Right lobe of liver (tissue), 6 donors: ENCODE measurements at regions not wholly inside any gene's neighbourhood (a gene's known extent, or its start where the extent isn't known, plus 50 kb on each side); places are given as distances from the start of the nearest gene placed in this dataset.
A peak's percentile ranks its signal among the peaks of the same experiment; 100 is the strongest.

Experiments used
- ATAC-seq, 4 donors: fragments of 200-7000 bp; cut with Tn5 transposase; one replicate each; pipeline ENCODE4 v1.9.1; 2020; ENCODE audit warnings: mild to moderate bottlenecking in 4 of 4, moderate library complexity in 4 of 4
- DNase-seq, 3 donors: peaks; one replicate each; pipeline ENCODE4 v3.0.0-alpha.2; 2020
- H3K27ac ChIP-seq, 3 donors: fragments of 200-600 bp; one replicate each; pipeline ENCODE4 v1.8.0; 2022
- H3K27me3 ChIP-seq, 2 donors: fragments of 200-600 bp; one replicate each; pipeline ENCODE4 v1.8.0; 2022
- H3K36me3 ChIP-seq, 4 donors: fragments of 200-600 bp; sonication (generic) in 1 of 4; one replicate each; pipeline versions ENCODE4 v1.5.1 to v1.8.0; 2017 to 2022; ENCODE audit warnings: control low read depth in 1 of 4
- H3K4me1 ChIP-seq, 4 donors: fragments of 200-600 bp; sonication (generic) in 1 of 4; one replicate each; pipeline versions ENCODE4 v1.5.1 to v1.8.0; 2017 to 2022; ENCODE audit warnings: control low read depth in 1 of 4
- H3K4me3 ChIP-seq, 3 donors: fragments of 200-600 bp; one replicate each; pipeline ENCODE4 v1.8.0; 2022
- H3K9me3 ChIP-seq, 4 donors: fragments of 200-600 bp; sonication (generic) in 1 of 4; one replicate each; pipeline versions ENCODE4 v1.5.1 to v1.8.0; 2017 to 2022; ENCODE audit warnings: control low read depth in 1 of 4
- CTCF ChIP-seq, 4 donors: fragments of 200-600 bp in 3 of 4; fragments of 450-650 bp in 1 of 4; IDR thresholded peaks; one replicate each; pipeline versions ENCODE4 v1.5.1 to v1.8.0; 2016 to 2022; ENCODE audit warnings: antibody characterized with exemption in 4 of 4, mild to moderate bottlenecking in 2 of 4
- POLR2A ChIP-seq: fragments of 450-650 bp; IDR thresholded peaks from one replicate; pipeline ENCODE4 v1.6.1; 2017; ENCODE audit warnings: antibody characterized with exemption, mild to moderate bottlenecking
- WGBS: methylation state at CpG from one replicate; pipeline ENCODE4 v1.1.6; 2018; ENCODE audit warnings: low coverage, low lambda C conversion rate; ENCODE audit not compliant: insufficient coverage; ENCODE audit errors: missing lambda C conversion rate; 5-methylcytosine and 5-hydroxymethylcytosine counted together
- intact Hi-C, 2 donors: fragments of 100-400 bp; cut with DNase I; formaldehyde crosslinking; loops; one replicate each; pipeline versions ENCODE4 v1.11.2 to v1.14.1; 2022
- donor health status: DM: no; HTN: yes; CAD: no.
- donor health status: DM: no; HTN: no; CAD: no.
- donor health status: DM: no; HTN: no; CAD: no.
- donor health status: DM: no; HTN: yes; CAD: no.
- donor health status: DM: no; HTN: yes; CAD: no.

GRCh38 chr4:156556336-156556735, 415.3 kb downstream of the PDGFC start:
- H3K9me3 ChIP-seq: no peaks in the 10 kb centered on the region
- H3K27ac ChIP-seq: no peak overlapping the region
- no peak for DNase-seq
- H3K4me3 ChIP-seq: no peak overlapping the region
- H3K27me3 ChIP-seq: no peaks in the 10 kb centered on the region
- TF ChIP-seq CTCF (IDR thresholded peaks at IDR 0.05): no peak
- TF ChIP-seq POLR2A: no peak
- 67% methylated on average over 1 of the region's 1 CpG for WGBS
- no peaks in the 10 kb centered on the region for H3K36me3 ChIP-seq
- intact Hi-C loops: no loop called here
- no peaks in the 10 kb centered on the region for H3K4me1 ChIP-seq
- no peak for ATAC-seq

GRCh38 chr4:156553659-156554058, 417.9 kb downstream of the PDGFC start:
- Histone ChIP-seq H3K27me3 (no peaks in the 10 kb centered on the region), H3K36me3 (no peaks in the 10 kb centered on the region), H3K27ac (no peak overlapping the region), H3K4me1 (no peaks in the 10 kb centered on the region), H3K4me3 (no peak overlapping the region), H3K9me3 (no peaks in the 10 kb centered on the region)
- ATAC-seq (no peak), DNase-seq (no peak)
- 14% methylated on average over 1 of the region's 1 CpG for WGBS
- TF ChIP-seq POLR2A (no peak), CTCF (IDR thresholded peaks at IDR 0.05) (no peak)
- intact Hi-C loops: no loop called here

- DNase-seq (no peak), ATAC-seq (no peak)
- Histone ChIP-seq H3K27ac (no peak overlapping the region), H3K27me3 (no peaks in the 10 kb centered on the region), H3K36me3 (no peaks in the 10 kb centered on the region), H3K4me1 (no peaks in the 10 kb centered on the region), H3K9me3 (no peaks in the 10 kb centered on the region), H3K4me3 (no peak overlapping the region)
- no peak for TF ChIP-seq POLR2A
- no peak for TF ChIP-seq CTCF (IDR thresholded peaks at IDR 0.05)
- intact Hi-C loops: no loop called here
- WGBS: 52% methylated on average over 2 of the region's 2 CpGs
Observed at GRCh38 chr4:156547891-156548290, 423.7 kb downstream of the PDGFC start.

- no peak for DNase-seq
- TF ChIP-seq POLR2A (no peak), CTCF (IDR thresholded peaks at IDR 0.05) (no peak)
- peak in 2 of 4 donors; percentile 29 to 32 for ATAC-seq
- WGBS: 35% methylated on average over 2 of the region's 2 CpGs
- Histone ChIP-seq H3K27me3 (no peaks in the 10 kb centered on the region), H3K4me3 (no peak overlapping the region), H3K9me3 (no peaks in the 10 kb centered on the region), H3K36me3 (no peaks in the 10 kb centered on the region), H3K4me1 (no peaks in the 10 kb centered on the region), H3K27ac (no peak overlapping the region)
- intact Hi-C loops: no loop called here
Observed at GRCh38 chr4:156547439-156547838, 424.2 kb downstream of the PDGFC start.
